IPS DF 19.7 (cell line): ENCODE measurements at regions not wholly inside any gene's neighbourhood (a gene's known extent, or its start where the extent isn't known, plus 50 kb on each side); places are given as distances from the start of the nearest gene placed in this dataset.

Experiments
- DNase-seq: peaks from one replicate; pipeline ENCODE4 v3.0.0-alpha.2; 2013; ENCODE audit warnings: low read depth, low spot score

GRCh38 chr5:38029397-38030065 is 189.7 kb upstream of the GDNF start:
- peak; percentile 33 for DNase-seq

- DNase-seq: no peak
These were observed 184.0 kb upstream of the GDNF start for GRCh38 chr5:38023799-38024198.

GRCh38 chr5:38023371-38023770 is 183.5 kb upstream of the GDNF start:
- no peak for DNase-seq

- DNase-seq: no peak
These were observed 182.8 kb upstream of the GDNF start for GRCh38 chr5:38022631-38023030.

- no peak for DNase-seq
These were observed 178.2 kb upstream of the GDNF start for GRCh38 chr5:38018016-38018415.

GRCh38 chr5:38013107-38013506 is 173.3 kb upstream of the GDNF start:
- no peak for DNase-seq

- DNase-seq: no peak
These were observed 171.9 kb upstream of the GDNF start for GRCh38 chr5:38011668-38012188.

- no peak for DNase-seq
These were observed 170.0 kb upstream of the GDNF start for GRCh38 chr5:38009749-38010358.

- no peak for DNase-seq
These were observed 168.4 kb upstream of the GDNF start for GRCh38 chr5:38008198-38008597.

GRCh38 chr5:37999593-37999992 is 159.8 kb upstream of the GDNF start:
- DNase-seq: no peak

- DNase-seq: no peak
These were observed 157.1 kb upstream of the GDNF start for GRCh38 chr5:37996918-37997317.

- DNase-seq: no peak
These were observed 154.9 kb upstream of the GDNF start for GRCh38 chr5:37994729-37995128.

GRCh38 chr5:37991301-37992299 is 151.8 kb upstream of the GDNF start:
- no peak for DNase-seq

- no peak for DNase-seq
These were observed 150.0 kb upstream of the GDNF start for GRCh38 chr5:37989884-37990283.

GRCh38 chr5:37988454-37989046 is 148.7 kb upstream of the GDNF start:
- DNase-seq: no peak

- DNase-seq: no peak
These were observed 144.5 kb upstream of the GDNF start for GRCh38 chr5:37984300-37984699.

GRCh38 chr5:37983463-37983862 is 143.6 kb upstream of the GDNF start:
- no peak for DNase-seq

GRCh38 chr5:37979559-37979958 is 139.7 kb upstream of the GDNF start:
- no peak for DNase-seq

GRCh38 chr5:37975531-37975930 is 135.7 kb upstream of the GDNF start:
- no peak for DNase-seq

GRCh38 chr5:37971483-37972024 is 131.7 kb upstream of the GDNF start:
- DNase-seq: no peak

- no peak for DNase-seq
These were observed 127.0 kb upstream of the GDNF start for GRCh38 chr5:37966871-37967270.
